ENCODE measurements at regions not wholly inside any gene's neighbourhood (a gene's known extent, or its start where the extent isn't known, plus 50 kb on each side); places are given as distances from the start of the nearest gene placed in this dataset.

- no peak overlapping the region for H3K27ac ChIP-seq (ENCODE audit: low read length in 2 of 2)
- POLR2A ChIA-PET = no interaction called here
- H3K9me3 ChIP-seq (ENCODE audit: control extremely low read depth in 1 of 3, control insufficient read depth in 2 of 3, insufficient read depth in 1 of 3, low read length in 2 of 3) = no peaks in the 10 kb centered on the region
- H3K4me1 ChIP-seq (ENCODE audit: control insufficient read depth in 2 of 2, insufficient read depth in 2 of 2, low read length in 2 of 2) = no peaks in the 10 kb centered on the region
- H3K4me3 Mint-ChIP-seq = no peak overlapping the region
- TF ChIP-seq CTCF (IDR thresholded peaks at IDR 0.05) = no peak
- H4K20me1 ChIP-seq (ENCODE audit: control insufficient read depth, insufficient read depth, low read length, poor library complexity, severe bottlenecking) = no peaks in the 10 kb centered on the region
- H2AFZ ChIP-seq (ENCODE audit: insufficient read depth, low read depth, low read length, poor library complexity, severe bottlenecking) = no peak overlapping the region
- no peak overlapping the region for H3K9ac ChIP-seq (ENCODE audit: low read length)
- no peaks in the 10 kb centered on the region for H3K79me2 ChIP-seq (ENCODE audit: control insufficient read depth, insufficient read depth, low read length)
- H3K4me2 ChIP-seq (replicated peaks; ENCODE audit: low read depth, low read length, poor library complexity, severe bottlenecking) = no peak overlapping the region
- H3K4me3 ChIP-seq (ENCODE audit: control extremely low read depth in 1 of 5, extremely low read depth in 1 of 5, insufficient read depth in 1 of 5, low read depth in 2 of 5, low read length in 4 of 5) = no peak overlapping the region
- CTCF ChIA-PET = no interaction called here
- peaks cover 5% of the 10 kb centered on the region for H3K4me1 Mint-ChIP-seq
- no peak for ATAC-seq (ENCODE audit: low read depth)
- no peak overlapping the region for H3K27ac Mint-ChIP-seq
- intact Hi-C loops (cut with micrococcal nuclease) = no loop called here
- 88% methylated on average over 2 of the region's 2 CpGs for WGBS (ENCODE audit: insufficient coverage)
- DNase-seq = no peak
- H3K9me3 Mint-ChIP-seq (ENCODE audit: insufficient read depth) = no peaks in the 10 kb centered on the region
- no peaks in the 10 kb centered on the region for H3K27me3 ChIP-seq (replicated peaks in 1 of 4; ENCODE audit: control extremely low read depth in 1 of 4, control insufficient read depth in 3 of 4, insufficient read depth in 4 of 4, low read length in 3 of 4)
- H3K27me3 Mint-ChIP-seq = no peaks in the 10 kb centered on the region
- H3K36me3 ChIP-seq (replicated peaks in 1 of 2; ENCODE audit: control extremely low read depth in 1 of 2, control insufficient read depth in 1 of 2, extremely low read depth in 1 of 2, insufficient read depth in 2 of 2, low read length in 1 of 2) = no peaks in the 10 kb centered on the region
Observed at GRCh38 chr10:4639960-4640359, 186.0 kb upstream of the AKR1E2 start.

GRCh38 chr10:4638099-4638498 lies 187.9 kb upstream of the AKR1E2 start:
- no peak overlapping the region for H3K4me2 ChIP-seq (replicated peaks; ENCODE audit: low read depth, low read length, poor library complexity, severe bottlenecking)
- H3K9me3 Mint-ChIP-seq (ENCODE audit: insufficient read depth) = no peaks in the 10 kb centered on the region
- no peaks in the 10 kb centered on the region for H3K4me1 ChIP-seq (ENCODE audit: control insufficient read depth in 2 of 2, insufficient read depth in 2 of 2, low read length in 2 of 2)
- DNase-seq (no peak), ATAC-seq (ENCODE audit: low read depth) (no peak)
- no peak overlapping the region for H2AFZ ChIP-seq (ENCODE audit: insufficient read depth, low read depth, low read length, poor library complexity, severe bottlenecking)
- H3K79me2 ChIP-seq (ENCODE audit: control insufficient read depth, insufficient read depth, low read length) = no peaks in the 10 kb centered on the region
- no peak overlapping the region for H3K9ac ChIP-seq (ENCODE audit: low read length)
- H3K4me1 Mint-ChIP-seq = peaks cover 5% of the 10 kb centered on the region
- H3K27me3 Mint-ChIP-seq = no peaks in the 10 kb centered on the region
- H3K4me3 ChIP-seq (ENCODE audit: control extremely low read depth in 1 of 5, extremely low read depth in 1 of 5, insufficient read depth in 1 of 5, low read depth in 2 of 5, low read length in 4 of 5) = no peak overlapping the region
- no peaks in the 10 kb centered on the region for H3K9me3 ChIP-seq (ENCODE audit: control extremely low read depth in 1 of 3, control insufficient read depth in 2 of 3, insufficient read depth in 1 of 3, low read length in 2 of 3)
- CTCF ChIA-PET = no interaction called here
- TF ChIP-seq CTCF (IDR thresholded peaks at IDR 0.05) (no peak), EZH2 (IDR thresholded peaks at IDR 0.05; ENCODE audit: borderline replicate concordance, insufficient read depth, low read depth, low read length, poor library complexity, severe bottlenecking) (no peak)
- no peaks in the 10 kb centered on the region for H3K36me3 ChIP-seq (replicated peaks in 1 of 2; ENCODE audit: control extremely low read depth in 1 of 2, control insufficient read depth in 1 of 2, extremely low read depth in 1 of 2, insufficient read depth in 2 of 2, low read length in 1 of 2)
- intact Hi-C loops (cut with micrococcal nuclease) = no loop called here
- POLR2A ChIA-PET = no interaction called here
- no peak overlapping the region for H3K4me3 Mint-ChIP-seq
- H3K27ac ChIP-seq (ENCODE audit: low read length in 2 of 2) = no peak overlapping the region
- 79% methylated on average over 1 of the region's 3 CpGs for WGBS (ENCODE audit: insufficient coverage)
- no peaks in the 10 kb centered on the region for H4K20me1 ChIP-seq (ENCODE audit: control insufficient read depth, insufficient read depth, low read length, poor library complexity, severe bottlenecking)
- H3K27me3 ChIP-seq (replicated peaks in 1 of 4; ENCODE audit: control extremely low read depth in 1 of 4, control insufficient read depth in 3 of 4, insufficient read depth in 4 of 4, low read length in 3 of 4) = no peaks in the 10 kb centered on the region
- no peak overlapping the region for H3K27ac Mint-ChIP-seq

Measured in B cell (primary cell).